Mesenchymal stem cell (in vitro differentiated cells and primary cell): ENCODE measurements at regions not wholly inside any gene's neighbourhood (a gene's known extent, or its start where the extent isn't known, plus 50 kb on each side); places are given as distances from the start of the nearest gene placed in this dataset.

Experiments used
- DNase-seq: peaks from one replicate; pipeline ENCODE4 v3.0.0-alpha.2; 2013
- H2AFZ ChIP-seq: one replicate; pipeline ENCODE4 v1.6.1; 2013; ENCODE audit warnings: low read depth, mild to moderate bottlenecking, control low read depth, inconsistent platforms, low read length, moderate library complexity
- H2AK5ac ChIP-seq: 2 replicates; pipeline ENCODE4 v1.6.1; 2013; ENCODE audit warnings: low read length, moderate library complexity, mild to moderate bottlenecking, inconsistent platforms; ENCODE audit not compliant: severe bottlenecking
- H2BK120ac ChIP-seq: one replicate; pipeline ENCODE4 v1.6.1; 2013; ENCODE audit warnings: low read depth, mild to moderate bottlenecking, inconsistent platforms, low read length, moderate library complexity
- H2BK12ac ChIP-seq, 2 experiments: one replicate each; pipeline ENCODE4 v1.6.1; 2013; ENCODE audit warnings: inconsistent platforms in 2 of 2, low read length in 2 of 2, mild to moderate bottlenecking in 2 of 2, moderate library complexity in 2 of 2, control low read depth in 1 of 2
- H2BK15ac ChIP-seq: one replicate; pipeline ENCODE4 v1.6.1; 2013; ENCODE audit warnings: mild to moderate bottlenecking, low read depth, inconsistent platforms; ENCODE audit not compliant: poor library complexity, severe bottlenecking
- H2BK5ac ChIP-seq: 2 replicates; pipeline ENCODE4 v1.6.1; 2013; ENCODE audit warnings: low read depth, mild to moderate bottlenecking, low read length, control low read depth, inconsistent platforms; ENCODE audit not compliant: poor library complexity, severe bottlenecking
- H3K14ac ChIP-seq, 2 experiments: one replicate each; pipeline ENCODE4 v1.6.1; 2013; ENCODE audit warnings: inconsistent platforms in 2 of 2, low read length in 2 of 2, control low read depth in 1 of 2, mild to moderate bottlenecking in 1 of 2, moderate library complexity in 1 of 2
- H3K18ac ChIP-seq, 2 experiments: one replicate each; pipeline ENCODE4 v1.6.1; 2013; ENCODE audit warnings: inconsistent platforms in 2 of 2, low read length in 2 of 2, control low read depth in 1 of 2, low read depth in 1 of 2, mild to moderate bottlenecking in 1 of 2
- H3K23ac ChIP-seq, 2 experiments: one replicate each; pipeline ENCODE4 v1.6.1; 2013; ENCODE audit warnings: inconsistent platforms in 2 of 2, low read length in 2 of 2, mild to moderate bottlenecking in 2 of 2, moderate library complexity in 2 of 2, control low read depth in 1 of 2
- H3K27ac ChIP-seq: 2 replicates; pipeline ENCODE4 v1.5.1; 2013; ENCODE audit warnings: mild to moderate bottlenecking, moderate library complexity, low read length, control low read depth, inconsistent platforms; ENCODE audit not compliant: poor library complexity, severe bottlenecking
- H3K27me3 ChIP-seq, 2 experiments: 2 replicates each; pipeline versions ENCODE4 v1.6.1 to v1.7.0; 2013; ENCODE audit warnings: low read length in 2 of 2, mild to moderate bottlenecking in 2 of 2, moderate library complexity in 2 of 2, control low read depth in 1 of 2, inconsistent platforms in 1 of 2; ENCODE audit not compliant: control insufficient read depth in 1 of 2, insufficient read depth in 1 of 2
- H3K36me3 ChIP-seq, 2 experiments: 2 replicates each; pipeline versions ENCODE4 v1.6.1 to v1.7.0; 2013; ENCODE audit warnings: low read length in 2 of 2, control low read depth in 1 of 2, inconsistent platforms in 1 of 2, low read depth in 1 of 2, mild to moderate bottlenecking in 1 of 2; ENCODE audit not compliant: insufficient read depth in 2 of 2, control insufficient read depth in 1 of 2
- H3K4ac ChIP-seq, 2 experiments: one replicate each; pipeline ENCODE4 v1.6.1; 2013; ENCODE audit warnings: inconsistent platforms in 2 of 2, low read length in 2 of 2, mild to moderate bottlenecking in 2 of 2, moderate library complexity in 2 of 2, control low read depth in 1 of 2, low read depth in 1 of 2
- H3K4me1 ChIP-seq: 2 replicates; pipeline ENCODE4 v1.6.1; 2013; ENCODE audit warnings: low read depth, low read length, control low read depth; ENCODE audit not compliant: control insufficient read depth, insufficient read depth
- H3K4me2 ChIP-seq: 2 replicates; pipeline ENCODE4 v1.6.1; 2013; ENCODE audit warnings: low read length, mild to moderate bottlenecking, inconsistent platforms; ENCODE audit not compliant: poor library complexity, severe bottlenecking
- H3K4me3 ChIP-seq, 2 experiments: 2 replicates each; pipeline versions ENCODE4 v1.5.1 to v1.7.0; 2013; ENCODE audit warnings: low read length in 2 of 2, mild to moderate bottlenecking in 2 of 2, control low read depth in 1 of 2, low read depth in 1 of 2; ENCODE audit not compliant: insufficient read depth in 1 of 2
- H3K79me1 ChIP-seq: replicated peaks from 2 replicates; pipeline ENCODE4 v1.6.1; 2013; ENCODE audit warnings: mild to moderate bottlenecking, control low read depth, low read length, inconsistent platforms; ENCODE audit not compliant: poor library complexity, severe bottlenecking
- H3K9ac ChIP-seq: 2 replicates; pipeline ENCODE4 v1.7.0; 2013; ENCODE audit warnings: mild to moderate bottlenecking, low read length, moderate library complexity
- H3K9me3 ChIP-seq: 2 replicates; pipeline ENCODE4 v1.7.0; 2013; ENCODE audit warnings: mild to moderate bottlenecking, low read length; ENCODE audit not compliant: control insufficient read depth
- H4K8ac ChIP-seq: one replicate; pipeline ENCODE4 v1.6.1; 2013; ENCODE audit warnings: inconsistent platforms, mild to moderate bottlenecking, low read length, moderate library complexity
- H4K91ac ChIP-seq: one replicate; pipeline ENCODE4 v1.6.1; 2013; ENCODE audit warnings: mild to moderate bottlenecking, low read length, inconsistent platforms
- WGBS: methylation state at CpG from one replicate; pipeline ENCODE4 v1.1.7; 2013; ENCODE audit warnings: mixed read lengths; 5-methylcytosine and 5-hydroxymethylcytosine counted together

DNA sequence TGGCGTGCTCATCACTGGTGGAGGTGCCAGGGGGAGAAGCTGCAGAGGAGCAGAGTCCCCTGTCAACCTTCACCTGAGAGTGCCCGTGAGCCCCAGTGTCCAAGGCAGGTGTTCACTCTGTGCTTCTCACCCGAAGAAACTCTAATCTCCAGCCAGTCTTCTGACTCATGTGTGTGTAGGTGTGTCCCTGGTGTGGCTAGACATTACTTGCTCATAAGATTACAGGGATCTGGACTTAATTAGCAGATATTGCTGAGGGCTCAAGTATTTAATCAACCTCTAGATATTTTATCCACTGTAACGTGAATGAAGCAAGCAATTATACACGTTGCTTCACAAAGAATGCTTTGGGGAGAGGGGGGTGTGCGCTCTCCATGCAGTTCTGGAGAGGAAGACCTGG is 72.5 kb downstream of the MED10 start:
- Histone ChIP-seq H3K14ac (no peak overlapping the region), H3K79me1 (no peaks in the 10 kb centered on the region), H3K27ac (no peak overlapping the region), H2BK15ac (no peak overlapping the region), H3K4me3 (no peak overlapping the region), H4K91ac (no peak overlapping the region), H2BK12ac (no peak overlapping the region), H3K36me3 (no peaks in the 10 kb centered on the region), H3K18ac (no peak overlapping the region), H3K9me3 (no peaks in the 10 kb centered on the region), H2AK5ac (no peak overlapping the region), H4K8ac (no peak overlapping the region), H3K4me2 (no peak overlapping the region), H3K9ac (no peak overlapping the region), H3K4me1 (no peaks in the 10 kb centered on the region), H3K27me3 (no peaks in the 10 kb centered on the region), H2AFZ (no peak overlapping the region), H3K23ac (no peak overlapping the region), H2BK5ac (no peak overlapping the region), H2BK120ac (no peak overlapping the region), H3K4ac (no peak overlapping the region)
- no peak for DNase-seq
- WGBS: 66% methylated on average over 5 of the region's 6 CpGs

DNA sequence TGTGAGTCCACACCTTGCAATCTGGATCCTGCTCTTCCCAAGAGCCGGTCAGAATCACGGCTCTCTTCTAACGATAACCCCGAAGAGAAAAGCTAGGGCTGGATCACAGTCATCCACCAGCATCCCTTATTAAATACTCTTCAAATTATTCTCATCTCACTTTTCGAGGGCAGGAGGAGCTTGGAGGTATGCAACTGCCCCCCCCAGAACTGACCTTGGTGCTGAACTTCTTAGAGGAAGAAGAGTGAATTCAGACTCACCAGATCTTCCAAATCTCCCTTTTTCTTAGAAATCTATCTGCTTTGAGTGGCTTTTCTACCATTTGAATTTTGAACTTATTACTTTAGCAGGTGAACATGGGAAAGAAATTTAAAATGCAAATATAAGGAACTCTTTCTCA is 75.7 kb downstream of the MED10 start:
- no peaks in the 10 kb centered on the region for H3K9me3 ChIP-seq
- H3K36me3 ChIP-seq: no peaks in the 10 kb centered on the region
- WGBS: 65% methylated on average over 5 of the region's 5 CpGs
- H2BK120ac ChIP-seq: no peak overlapping the region
- no peak overlapping the region for H2BK5ac ChIP-seq
- H2BK15ac ChIP-seq: no peak overlapping the region
- H3K4me3 ChIP-seq: no peak overlapping the region
- H3K4ac ChIP-seq: no peak overlapping the region
- no peak for DNase-seq
- H3K79me1 ChIP-seq: no peaks in the 10 kb centered on the region
- no peak overlapping the region for H3K27ac ChIP-seq
- no peak overlapping the region for H3K9ac ChIP-seq
- no peak overlapping the region for H4K91ac ChIP-seq
- H2BK12ac ChIP-seq: no peak overlapping the region
- no peaks in the 10 kb centered on the region for H3K27me3 ChIP-seq
- H3K18ac ChIP-seq: no peak overlapping the region
- H3K23ac ChIP-seq: no peak overlapping the region
- H3K14ac ChIP-seq: no peak overlapping the region
- H3K4me2 ChIP-seq: no peak overlapping the region
- no peaks in the 10 kb centered on the region for H3K4me1 ChIP-seq
- no peak overlapping the region for H2AK5ac ChIP-seq
- H4K8ac ChIP-seq: no peak overlapping the region
- H2AFZ ChIP-seq: no peak overlapping the region

DNA sequence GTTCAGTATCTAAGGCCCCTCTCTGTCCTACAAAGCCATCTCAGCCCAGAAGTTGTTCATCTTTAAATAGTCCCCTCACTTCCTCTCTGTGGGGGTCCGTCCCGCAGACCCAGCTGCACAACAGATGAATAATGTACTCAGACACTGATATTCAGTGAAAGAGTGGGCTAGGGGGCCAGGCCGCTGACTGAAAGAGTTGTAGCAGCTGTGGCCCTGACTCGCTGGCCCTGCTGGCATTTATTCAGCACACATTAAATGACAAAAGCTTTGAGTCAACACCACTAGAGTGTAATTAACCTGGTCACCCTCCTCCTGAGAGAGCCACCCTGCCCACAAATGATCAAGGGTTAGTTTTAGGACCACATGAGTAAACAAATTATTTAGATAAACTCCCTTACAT is 76.3 kb downstream of the MED10 start:
- 3% methylated on average over 4 of the region's 4 CpGs for WGBS
- no peak overlapping the region for H2AFZ ChIP-seq

DNA sequence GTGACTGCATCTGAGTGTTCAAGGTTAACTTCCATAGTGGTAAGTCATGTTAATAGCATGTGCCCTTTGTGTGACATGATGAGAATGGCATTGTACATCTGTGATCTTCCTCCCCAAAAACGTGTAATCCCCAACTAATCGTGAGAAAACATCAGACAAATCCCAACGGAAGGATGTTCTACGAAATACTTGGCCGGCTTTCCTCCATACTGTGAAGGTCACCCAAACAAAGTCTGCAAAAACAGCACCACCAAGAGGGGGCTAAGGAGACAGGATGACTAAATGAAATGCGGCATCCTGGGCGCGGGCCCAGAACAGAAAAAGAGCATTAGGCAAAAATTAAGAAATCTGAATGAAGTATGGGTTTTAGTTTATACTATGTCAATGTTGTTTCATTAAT is 81.8 kb downstream of the MED10 start:
- Histone ChIP-seq H2BK15ac (no peak overlapping the region), H3K4me3 (no peak overlapping the region), H2AFZ (no peak overlapping the region), H2BK120ac (no peak overlapping the region), H3K27ac (no peak overlapping the region), H3K4ac (no peak overlapping the region), H3K9ac (no peak overlapping the region), H3K18ac (no peak overlapping the region), H3K9me3 (peaks cover 5% of the 10 kb centered on the region), H3K36me3 (no peaks in the 10 kb centered on the region), H2BK5ac (no peak overlapping the region), H2BK12ac (no peak overlapping the region), H3K14ac (no peak overlapping the region), H3K23ac (no peak overlapping the region), H4K8ac (no peak overlapping the region), H3K79me1 (no peaks in the 10 kb centered on the region), H3K4me1 (no peaks in the 10 kb centered on the region), H2AK5ac (no peak overlapping the region), H3K27me3 (no peaks in the 10 kb centered on the region), H3K4me2 (no peak overlapping the region), H4K91ac (no peak overlapping the region)
- DNase-seq: no peak
- 88% methylated on average over 8 of the region's 8 CpGs for WGBS

More for the DNA sequence above, 76.3 kb downstream of the MED10 start:
- no peak overlapping the region for H4K91ac ChIP-seq
- no peak overlapping the region for H4K8ac ChIP-seq
- H2BK15ac ChIP-seq: no peak overlapping the region
- no peak overlapping the region for H3K18ac ChIP-seq
- H3K9ac ChIP-seq: no peak overlapping the region
- H3K27ac ChIP-seq: no peak overlapping the region
- H2AK5ac ChIP-seq: no peak overlapping the region
- H3K14ac ChIP-seq: no peak overlapping the region
- H3K27me3 ChIP-seq: no peaks in the 10 kb centered on the region
- H2BK5ac ChIP-seq: no peak overlapping the region
- no peaks in the 10 kb centered on the region for H3K4me1 ChIP-seq
- no peaks in the 10 kb centered on the region for H3K36me3 ChIP-seq
- H3K79me1 ChIP-seq: no peaks in the 10 kb centered on the region
- no peak overlapping the region for H2BK12ac ChIP-seq
- H3K4ac ChIP-seq: no peak overlapping the region
- DNase-seq: no peak
- H2BK120ac ChIP-seq: no peak overlapping the region
- H3K9me3 ChIP-seq: no peaks in the 10 kb centered on the region
- no peak overlapping the region for H3K23ac ChIP-seq
- no peak overlapping the region for H3K4me3 ChIP-seq
- no peak overlapping the region for H3K4me2 ChIP-seq
